Neural cell (in vitro differentiated cells): ENCODE measurements at regions not wholly inside any gene's neighbourhood (a gene's known extent, or its start where the extent isn't known, plus 50 kb on each side); places are given as distances from the start of the nearest gene placed in this dataset.

Experiments
- CTCF ChIP-seq: fragments of 450-650 bp; IDR thresholded peaks from 2 replicates; pipeline ENCODE4 v1.5.1; 2014; ENCODE audit warnings: antibody characterized with exemption, mild to moderate bottlenecking, moderate library complexity; ENCODE audit not compliant: poor library complexity, severe bottlenecking
- MXI1 ChIP-seq: fragments of 450-650 bp; conservative IDR thresholded peaks from 2 replicates; pipeline ENCODE4 v1.6.1; 2014; ENCODE audit warnings: antibody characterized with exemption, mild to moderate bottlenecking; ENCODE audit not compliant: poor library complexity, severe bottlenecking
- POLR2AphosphoS5 ChIP-seq: IDR thresholded peaks from 2 replicates; pipeline ENCODE4 v1.6.1; 2012
- RAD21 ChIP-seq: fragments of 450-650 bp; conservative IDR thresholded peaks from 2 replicates; pipeline ENCODE4 v1.6.1; 2014; ENCODE audit warnings: antibody characterized with exemption, mild to moderate bottlenecking, moderate library complexity
- REST ChIP-seq: IDR thresholded peaks from 2 replicates; pipeline ENCODE4 v1.6.1; 2012; ENCODE audit warnings: borderline replicate concordance
- SMC3 ChIP-seq: fragments of 450-650 bp; conservative IDR thresholded peaks from 2 replicates; pipeline ENCODE4 v1.6.1; 2014; ENCODE audit warnings: antibody characterized with exemption, mild to moderate bottlenecking, moderate library complexity; ENCODE audit not compliant: poor library complexity

- TF ChIP-seq CTCF (no peak), REST (no peak), MXI1 (no peak), SMC3 (no peak), RAD21 (no peak), POLR2AphosphoS5 (no peak)
Measured at GRCh38 chr2:235229236-235229635, 264.6 kb upstream of the AGAP1 start.
